GM12873 (cell line): ENCODE measurements at regions not wholly inside any gene's neighbourhood (a gene's known extent, or its start where the extent isn't known, plus 50 kb on each side); places are given as distances from the start of the nearest gene placed in this dataset.

Experiments
- TF ChIP-seq, protein P1 (sequence below): IDR thresholded peaks from 2 replicates; pipeline ENCODE4 v1.5.1; 2012; ENCODE audit warnings: low read depth, mild to moderate bottlenecking, moderate library complexity, low read length, control low read depth; ENCODE audit not compliant: insufficient read depth; ENCODE audit errors: missing control alignments

DNA sequence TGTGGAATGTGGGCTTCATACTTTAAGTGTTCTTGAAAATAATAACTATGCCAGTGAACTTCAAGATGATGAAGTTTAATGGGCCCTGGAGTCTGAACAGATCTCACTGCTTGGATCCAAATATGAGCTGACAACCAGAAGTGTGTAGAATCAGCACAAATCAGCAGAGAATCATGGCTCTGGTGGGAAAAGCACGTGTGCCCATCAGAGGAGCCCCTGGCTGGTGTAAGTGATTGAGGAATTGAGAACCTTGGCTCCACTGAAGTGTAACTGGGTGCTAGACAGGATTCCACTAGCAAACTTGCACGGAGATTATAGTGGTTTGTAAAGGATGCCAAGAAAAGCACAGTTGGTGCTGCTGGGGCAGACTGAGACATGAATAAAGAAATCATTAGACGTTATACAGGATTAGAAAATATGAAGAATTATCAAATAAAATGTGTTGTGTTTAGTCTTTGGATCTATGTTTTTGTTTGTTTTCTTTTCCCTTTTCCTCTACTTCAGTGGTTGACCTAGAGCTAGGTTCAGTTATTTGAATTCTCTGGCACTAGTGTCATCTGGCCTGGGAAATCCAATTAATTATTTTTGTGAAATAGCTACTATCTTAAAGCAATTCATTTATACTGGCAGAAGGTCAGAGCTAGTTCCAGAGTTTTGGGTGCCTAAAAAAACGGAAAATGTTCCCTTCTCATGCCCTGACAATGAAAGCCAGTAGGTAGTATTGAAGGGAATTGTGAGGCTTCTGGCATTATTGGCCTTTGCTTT is 175.7 kb upstream of the MEOX2 start:
- TF ChIP-seq, protein P1, sequence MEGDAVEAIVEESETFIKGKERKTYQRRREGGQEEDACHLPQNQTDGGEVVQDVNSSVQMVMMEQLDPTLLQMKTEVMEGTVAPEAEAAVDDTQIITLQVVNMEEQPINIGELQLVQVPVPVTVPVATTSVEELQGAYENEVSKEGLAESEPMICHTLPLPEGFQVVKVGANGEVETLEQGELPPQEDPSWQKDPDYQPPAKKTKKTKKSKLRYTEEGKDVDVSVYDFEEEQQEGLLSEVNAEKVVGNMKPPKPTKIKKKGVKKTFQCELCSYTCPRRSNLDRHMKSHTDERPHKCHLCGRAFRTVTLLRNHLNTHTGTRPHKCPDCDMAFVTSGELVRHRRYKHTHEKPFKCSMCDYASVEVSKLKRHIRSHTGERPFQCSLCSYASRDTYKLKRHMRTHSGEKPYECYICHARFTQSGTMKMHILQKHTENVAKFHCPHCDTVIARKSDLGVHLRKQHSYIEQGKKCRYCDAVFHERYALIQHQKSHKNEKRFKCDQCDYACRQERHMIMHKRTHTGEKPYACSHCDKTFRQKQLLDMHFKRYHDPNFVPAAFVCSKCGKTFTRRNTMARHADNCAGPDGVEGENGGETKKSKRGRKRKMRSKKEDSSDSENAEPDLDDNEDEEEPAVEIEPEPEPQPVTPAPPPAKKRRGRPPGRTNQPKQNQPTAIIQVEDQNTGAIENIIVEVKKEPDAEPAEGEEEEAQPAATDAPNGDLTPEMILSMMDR: no peak

DNA sequence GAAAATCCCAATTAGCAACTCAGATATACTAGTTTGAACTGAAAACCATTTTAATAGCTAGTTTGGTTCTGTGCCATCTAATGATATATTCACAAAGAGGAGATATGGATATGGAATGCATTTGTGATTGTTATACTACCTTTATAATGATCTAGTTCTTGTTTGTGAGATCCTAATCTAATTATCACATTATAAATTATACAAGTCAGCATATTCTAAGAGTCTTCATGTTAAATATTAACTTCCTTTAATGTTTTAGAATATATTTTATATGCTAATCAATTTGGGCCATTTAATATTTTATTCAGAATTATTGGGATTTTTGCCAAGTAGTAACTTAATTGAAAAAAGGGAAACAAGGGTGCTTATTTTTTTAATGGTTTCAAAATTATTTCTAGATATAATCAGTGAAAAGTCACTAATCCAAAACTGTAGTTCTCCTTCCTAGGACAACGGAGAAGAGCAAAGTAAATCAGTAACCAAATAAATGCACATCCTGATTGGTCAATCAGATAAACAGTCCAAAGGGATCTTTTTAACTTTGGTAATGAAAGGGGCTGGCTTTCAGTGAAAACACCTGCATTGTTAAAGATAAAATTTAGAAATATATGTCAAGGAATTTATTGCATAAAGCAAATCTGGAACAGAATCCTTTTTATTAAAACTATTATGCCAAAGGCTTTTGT is 173.9 kb upstream of the MEOX2 start:
- TF ChIP-seq, protein P1: no peak

DNA sequence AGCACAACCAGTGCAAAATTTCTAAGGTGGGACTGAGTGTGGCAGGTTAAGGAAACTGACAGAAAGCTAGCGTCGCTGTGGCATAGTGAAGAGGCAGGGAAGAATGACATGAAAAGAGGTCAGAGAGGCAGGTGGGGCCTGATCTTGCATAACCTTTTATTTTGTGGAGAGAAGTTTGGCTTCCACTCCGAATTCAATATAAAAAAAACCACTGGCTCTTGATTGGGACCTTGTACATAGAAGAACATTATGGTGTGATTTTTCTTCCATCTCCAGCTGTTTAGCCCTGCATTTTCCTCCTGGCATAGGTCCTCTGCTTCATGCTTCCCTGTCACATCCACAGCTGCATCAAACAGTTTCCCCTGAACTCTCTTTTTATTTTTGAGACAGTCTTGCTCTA is 170.5 kb upstream of the MEOX2 start:
- TF ChIP-seq, protein P1: no peak

DNA sequence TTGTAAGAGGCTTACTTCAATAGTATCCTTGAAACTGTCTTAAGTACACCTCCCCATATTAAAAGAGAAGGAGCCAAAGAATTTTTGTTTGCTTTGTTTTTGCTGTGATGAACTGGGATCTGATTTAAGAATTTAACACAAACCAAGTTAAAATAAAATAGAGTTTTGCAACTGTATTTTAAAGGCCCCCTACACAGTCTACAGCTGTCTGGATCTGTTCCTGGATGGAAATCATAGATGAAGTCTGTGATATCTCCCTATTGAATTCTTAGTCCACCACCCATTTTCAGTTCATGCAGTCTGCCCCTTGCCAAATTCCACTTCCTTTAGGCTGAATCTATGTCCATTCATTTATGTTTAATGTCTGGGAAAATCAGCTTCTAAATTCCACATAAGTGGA is 169.8 kb upstream of the MEOX2 start:
- TF ChIP-seq, protein P1: no peak

DNA sequence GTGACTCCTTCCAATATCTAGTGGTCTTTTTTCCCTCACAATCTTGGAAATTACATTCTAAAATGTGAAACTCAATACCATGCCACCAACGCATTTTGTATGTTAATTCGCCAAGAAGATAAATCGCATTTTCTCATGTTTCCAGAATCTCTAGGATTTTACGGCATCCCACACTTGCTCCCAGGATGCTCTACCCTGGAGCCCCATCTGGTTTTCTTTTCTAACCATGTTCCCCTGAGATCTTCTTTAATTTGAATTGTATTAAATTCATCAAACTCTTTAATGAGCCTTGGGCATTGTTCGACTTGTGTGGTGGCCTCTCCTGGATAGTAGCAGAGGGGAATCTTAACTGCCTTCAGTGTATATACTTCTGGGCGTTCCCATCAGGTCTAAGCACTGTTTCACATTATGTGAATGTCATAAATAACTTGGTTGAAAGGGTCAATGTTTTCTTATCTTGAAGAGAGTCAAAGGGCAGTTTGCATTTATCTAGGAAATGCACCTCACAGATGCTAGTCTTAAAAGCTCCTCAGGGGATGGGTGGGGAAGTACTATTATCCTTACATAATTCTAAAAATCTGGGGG is 169.1 kb upstream of the MEOX2 start:
- TF ChIP-seq, protein P1: no peak

DNA sequence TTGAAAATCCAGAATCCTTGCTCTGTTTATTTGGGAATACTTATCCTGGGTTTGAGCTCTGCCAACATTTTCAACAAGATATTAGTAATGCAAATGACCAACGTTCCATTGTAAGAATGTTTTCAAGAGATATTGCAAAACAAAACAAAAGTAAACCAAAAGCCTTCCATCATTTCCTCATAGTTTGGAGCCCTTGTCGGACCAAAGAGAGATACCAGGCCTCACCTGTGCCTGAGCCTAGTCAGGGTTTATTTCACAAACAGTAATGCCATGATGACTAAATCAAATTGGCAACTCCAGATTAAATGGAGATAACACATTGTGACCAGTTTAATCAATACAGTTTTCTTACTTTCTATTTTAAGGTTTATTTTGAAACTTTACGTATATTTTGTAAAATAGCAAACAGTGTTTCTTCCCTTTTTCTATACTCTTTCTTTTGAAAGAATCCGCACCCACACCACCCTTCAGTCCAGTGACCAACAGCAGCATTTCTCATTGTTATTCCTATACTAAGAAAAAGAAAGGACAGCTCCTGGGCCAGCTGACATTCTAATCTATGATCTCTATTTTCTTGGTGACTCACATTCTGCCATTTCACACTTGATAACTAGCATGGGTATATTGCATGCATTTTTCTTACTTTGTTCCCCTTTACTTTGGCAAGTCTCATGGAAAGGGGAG is 168.5 kb upstream of the MEOX2 start:
- TF ChIP-seq, protein P1: no peak

DNA sequence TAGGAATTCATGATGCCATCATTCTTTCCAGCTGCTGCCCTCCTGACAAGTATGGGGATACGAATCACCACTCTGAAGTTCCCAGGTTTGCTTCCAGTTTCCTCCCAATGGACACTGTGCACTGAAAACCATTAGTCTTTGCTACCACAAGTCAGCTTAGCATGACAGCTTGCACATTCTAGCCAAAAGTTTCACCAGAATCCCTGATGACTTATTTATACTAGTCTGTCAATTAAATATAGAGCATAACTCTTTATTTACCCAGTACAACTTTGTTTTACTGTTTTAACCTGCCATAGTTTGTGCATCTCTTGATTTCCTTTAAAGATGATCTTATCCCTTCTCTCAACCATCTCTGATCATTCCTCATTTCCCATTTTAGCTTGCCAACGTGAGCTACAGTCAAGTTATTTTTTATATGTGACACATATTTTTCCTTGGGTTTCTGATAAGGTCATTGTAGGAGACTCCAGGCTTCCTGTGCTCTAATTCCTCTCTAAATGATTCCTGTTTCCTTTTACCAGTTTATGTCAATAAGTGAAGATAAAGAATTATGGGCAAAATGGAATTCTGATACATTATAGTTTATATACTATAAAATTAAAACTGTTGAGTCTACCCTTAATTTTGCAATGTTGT is 167.5 kb upstream of the MEOX2 start:
- TF ChIP-seq, protein P1: no peak
